Esophagus muscularis mucosa (tissue), 4 donors: ENCODE measurements at regions not wholly inside any gene's neighbourhood (a gene's known extent, or its start where the extent isn't known, plus 50 kb on each side); places are given as distances from the start of the nearest gene placed in this dataset.

Experiments used
- DNase-seq: peaks from one replicate; pipeline ENCODE4 v3.0.0-alpha.2; 2017; ENCODE audit errors: extremely low spot score
- H3K27ac ChIP-seq, 4 donors: fragments of 200-600 bp; sonication (generic); replicated peaks in 1 of 4; 1 replicate in 3 of 4; 2 replicates in 1 of 4; pipeline ENCODE4 v1.5.1; 2016 to 2019; ENCODE audit warnings: mild to moderate bottlenecking in 1 of 4
- H3K27me3 ChIP-seq, 4 donors: fragments of 200-600 bp; sonication (generic); one replicate each; pipeline versions ENCODE4 v1.5.1 to v1.6.0; 2016 to 2019
- H3K36me3 ChIP-seq, 4 donors: fragments of 200-600 bp; sonication (generic); one replicate each; pipeline ENCODE4 v1.5.1; 2016 to 2019
- H3K4me1 ChIP-seq, 4 donors: fragments of 200-600 bp; sonication (generic); one replicate each; pipeline ENCODE4 v1.5.1; 2016 to 2019
- H3K4me3 ChIP-seq, 4 donors: fragments of 200-600 bp; sonication (generic); 1 replicate in 2 of 4; 2 replicates in 2 of 4; pipeline ENCODE4 v1.5.1; 2016 to 2019; ENCODE audit warnings: mild to moderate bottlenecking in 4 of 4, moderate library complexity in 1 of 4
- H3K9me3 ChIP-seq, 4 donors: fragments of 200-600 bp; sonication (generic); 1 replicate in 3 of 4; 2 replicates in 1 of 4; pipeline ENCODE4 v1.5.1; 2016 to 2019
- CTCF ChIP-seq, 3 experiments: fragments of 200-600 bp in 2 of 3; fragments of 450-650 bp in 1 of 3; sonication (generic) in 2 of 3; IDR thresholded peaks; one replicate each; pipeline ENCODE4 v1.5.1; 2017 to 2019; ENCODE audit warnings: antibody characterized with exemption in 3 of 3, mild to moderate bottlenecking in 2 of 3, moderate library complexity in 1 of 3
- EP300 ChIP-seq: sonication (generic); formaldehyde crosslinking; IDR thresholded peaks from one replicate; pipeline ENCODE4 v1.6.1; 2017; ENCODE audit warnings: antibody characterized with exemption
- POLR2A ChIP-seq: fragments of 450-650 bp; IDR thresholded peaks from one replicate; pipeline ENCODE4 v1.6.1; 2017; ENCODE audit warnings: antibody characterized with exemption, moderate library complexity, mild to moderate bottlenecking, low read depth
- POLR2AphosphoS5 ChIP-seq, 2 donors: sonication (generic); formaldehyde crosslinking; IDR thresholded peaks; one replicate each; pipeline ENCODE4 v1.6.1; 2017; ENCODE audit warnings: antibody characterized with exemption in 2 of 2
- WGBS: methylation state at CpG from one replicate; pipeline ENCODE4 v1.1.5; 2018; 5-methylcytosine and 5-hydroxymethylcytosine counted together
- intact Hi-C: fragments of 100-400 bp; cut with DNase I; formaldehyde crosslinking; loops from one replicate; pipeline ENCODE4 v1.15.1; 2023

GRCh38 chr17:34788696-34789095 lies 172.6 kb downstream of the CCT6B start:
- intact Hi-C loops = no loop called here
- whole genome bisulfite sequencing = 75% methylated on average over 6 of the region's 6 CpGs

GRCh38 chr17:34784526-34784925 lies 176.7 kb downstream of the CCT6B start:
- DNase-seq = no peak
- intact Hi-C loops = no loop called here
- H3K4me1 ChIP-seq = no peaks in the 10 kb centered on the region
- no peak overlapping the region for H3K27ac ChIP-seq
- H3K27me3 ChIP-seq = no peaks in the 10 kb centered on the region
- no peak for TF ChIP-seq POLR2AphosphoS5 (IDR thresholded peaks at IDR 0.05)
- no peak for TF ChIP-seq EP300
- TF ChIP-seq POLR2A = no peak
- no peak for TF ChIP-seq CTCF (IDR thresholded peaks at IDR 0.05)
- no peaks in the 10 kb centered on the region for H3K36me3 ChIP-seq
- H3K9me3 ChIP-seq = peaks cover 0 to 9% (median 0%) of the 10 kb centered on the region in 4 donors
- H3K4me3 ChIP-seq = no peak overlapping the region
- 55% methylated on average over 4 of the region's 4 CpGs for WGBS

More at GRCh38 chr17:34788696-34789095, 172.6 kb downstream of the CCT6B start:
- no peak overlapping the region for H3K27ac ChIP-seq
- no peaks in the 10 kb centered on the region for H3K4me1 ChIP-seq
- no peak overlapping the region for H3K4me3 ChIP-seq
- DNase-seq = no peak
- H3K27me3 ChIP-seq = no peaks in the 10 kb centered on the region
- no peaks in the 10 kb centered on the region for H3K9me3 ChIP-seq
- TF ChIP-seq POLR2A (no peak), CTCF (IDR thresholded peaks at IDR 0.05) (no peak), EP300 (no peak)
- H3K36me3 ChIP-seq = no peaks in the 10 kb centered on the region

GRCh38 chr17:34782271-34782670 lies 179.0 kb downstream of the CCT6B start:
- H3K4me1 ChIP-seq = no peaks in the 10 kb centered on the region
- intact Hi-C loops = no loop called here
- no peak overlapping the region for H3K4me3 ChIP-seq
- no peaks in the 10 kb centered on the region for H3K36me3 ChIP-seq
- no peaks in the 10 kb centered on the region for H3K27me3 ChIP-seq
- WGBS = 82% methylated on average over 5 of the region's 6 CpGs
- TF ChIP-seq POLR2A = no peak
- no peak for TF ChIP-seq CTCF (IDR thresholded peaks at IDR 0.05)
- no peak for TF ChIP-seq EP300
- no peak for TF ChIP-seq POLR2AphosphoS5 (IDR thresholded peaks at IDR 0.05)
- H3K27ac ChIP-seq = no peak overlapping the region
- H3K9me3 ChIP-seq = peaks cover 0 to 9% (median 0%) of the 10 kb centered on the region in 4 donors
- no peak for DNase-seq

GRCh38 chr17:34781571-34782108 lies 179.6 kb downstream of the CCT6B start:
- 51% methylated on average over 9 of the region's 12 CpGs for WGBS
- TF ChIP-seq EP300 = no peak
- TF ChIP-seq POLR2A = no peak
- TF ChIP-seq CTCF (IDR thresholded peaks at IDR 0.05) = no peak
- TF ChIP-seq POLR2AphosphoS5 (IDR thresholded peaks at IDR 0.05) = no peak
- Histone ChIP-seq H3K9me3 (peaks cover 0 to 9% (median 0%) of the 10 kb centered on the region in 4 donors), H3K4me3 (no peak overlapping the region), H3K4me1 (no peaks in the 10 kb centered on the region), H3K36me3 (no peaks in the 10 kb centered on the region), H3K27me3 (no peaks in the 10 kb centered on the region), H3K27ac (no peak overlapping the region)
- intact Hi-C loops = no loop called here
- DNase-seq = no peak

GRCh38 chr17:34781071-34781470 lies 180.2 kb downstream of the CCT6B start:
- TF ChIP-seq POLR2AphosphoS5 (IDR thresholded peaks at IDR 0.05) = no peak
- TF ChIP-seq CTCF (IDR thresholded peaks at IDR 0.05) = no peak
- TF ChIP-seq POLR2A = no peak
- no peak for TF ChIP-seq EP300
- Histone ChIP-seq H3K27me3 (no peaks in the 10 kb centered on the region), H3K4me1 (no peaks in the 10 kb centered on the region), H3K27ac (no peak overlapping the region), H3K36me3 (no peaks in the 10 kb centered on the region), H3K4me3 (no peak overlapping the region), H3K9me3 (peaks cover 0 to 9% (median 0%) of the 10 kb centered on the region in 4 donors)
- WGBS = 74% methylated on average over 2 of the region's 3 CpGs
- intact Hi-C loops = no loop called here
- DNase-seq = no peak
